HFF-Myc (cell line): ENCODE measurements at regions not wholly inside any gene's neighbourhood (a gene's known extent, or its start where the extent isn't known, plus 50 kb on each side); places are given as distances from the start of the nearest gene placed in this dataset.

Source experiments
- DNase-seq: peaks from one replicate; pipeline ENCODE4 v3.0.0-alpha.2; 2011; ENCODE audit warnings: low read depth; ENCODE audit errors: extremely low read depth
- H3K4me3 ChIP-seq: replicated peaks from 2 replicates; pipeline ENCODE4 v1.5.1; 2011; ENCODE audit warnings: low read depth, mild to moderate bottlenecking, control low read depth, low read length
- TF ChIP-seq, protein P1 (sequence below): IDR thresholded peaks from 2 replicates; pipeline ENCODE4 v1.5.1; 2012; ENCODE audit warnings: mild to moderate bottlenecking, low read depth, low read length, control low read depth; ENCODE audit errors: missing control alignments

DNA sequence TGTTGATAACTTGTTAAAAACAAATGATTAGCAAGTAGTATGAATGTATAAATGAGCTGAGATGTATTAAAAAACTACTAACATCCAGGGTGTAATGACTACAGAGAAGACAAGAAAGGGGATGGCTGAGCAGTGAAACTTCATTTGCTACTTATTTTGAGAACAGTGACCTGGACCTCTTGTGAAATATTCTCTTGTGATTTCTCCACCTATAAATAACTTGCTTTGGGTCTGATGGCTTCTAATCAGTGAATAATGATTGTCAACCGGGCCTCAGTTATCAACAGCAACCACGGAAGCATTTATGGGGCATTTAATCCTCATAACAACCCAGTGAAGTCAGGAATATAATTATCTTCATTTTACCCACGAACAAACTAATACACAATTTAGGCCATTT lies 154.2 kb upstream of the HAND2 start:
- H3K4me3 ChIP-seq: no peak overlapping the region
- no peak for DNase-seq
- TF ChIP-seq, protein P1, sequence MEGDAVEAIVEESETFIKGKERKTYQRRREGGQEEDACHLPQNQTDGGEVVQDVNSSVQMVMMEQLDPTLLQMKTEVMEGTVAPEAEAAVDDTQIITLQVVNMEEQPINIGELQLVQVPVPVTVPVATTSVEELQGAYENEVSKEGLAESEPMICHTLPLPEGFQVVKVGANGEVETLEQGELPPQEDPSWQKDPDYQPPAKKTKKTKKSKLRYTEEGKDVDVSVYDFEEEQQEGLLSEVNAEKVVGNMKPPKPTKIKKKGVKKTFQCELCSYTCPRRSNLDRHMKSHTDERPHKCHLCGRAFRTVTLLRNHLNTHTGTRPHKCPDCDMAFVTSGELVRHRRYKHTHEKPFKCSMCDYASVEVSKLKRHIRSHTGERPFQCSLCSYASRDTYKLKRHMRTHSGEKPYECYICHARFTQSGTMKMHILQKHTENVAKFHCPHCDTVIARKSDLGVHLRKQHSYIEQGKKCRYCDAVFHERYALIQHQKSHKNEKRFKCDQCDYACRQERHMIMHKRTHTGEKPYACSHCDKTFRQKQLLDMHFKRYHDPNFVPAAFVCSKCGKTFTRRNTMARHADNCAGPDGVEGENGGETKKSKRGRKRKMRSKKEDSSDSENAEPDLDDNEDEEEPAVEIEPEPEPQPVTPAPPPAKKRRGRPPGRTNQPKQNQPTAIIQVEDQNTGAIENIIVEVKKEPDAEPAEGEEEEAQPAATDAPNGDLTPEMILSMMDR: no peak

DNA sequence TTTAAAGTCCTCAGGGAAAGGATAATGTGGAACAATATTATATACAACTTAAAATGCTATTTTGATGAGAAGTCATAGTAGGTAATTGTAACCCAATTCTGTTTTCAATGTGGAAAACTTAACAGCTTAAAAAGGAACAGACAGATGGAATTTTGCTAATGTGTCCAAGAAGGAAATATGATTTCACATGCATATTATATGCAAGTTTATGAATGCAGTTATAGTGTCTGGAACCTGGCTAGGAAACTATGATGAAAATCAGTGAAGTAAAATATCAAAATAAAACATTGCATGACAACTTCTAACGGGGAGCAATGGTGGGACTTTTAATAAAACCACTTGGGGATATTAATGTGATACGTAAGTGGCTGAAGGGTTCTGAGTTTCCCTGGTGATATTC lies 152.6 kb upstream of the HAND2 start:
- no peak for DNase-seq
- H3K4me3 ChIP-seq: no peak overlapping the region
- TF ChIP-seq, protein P1: no peak

DNA sequence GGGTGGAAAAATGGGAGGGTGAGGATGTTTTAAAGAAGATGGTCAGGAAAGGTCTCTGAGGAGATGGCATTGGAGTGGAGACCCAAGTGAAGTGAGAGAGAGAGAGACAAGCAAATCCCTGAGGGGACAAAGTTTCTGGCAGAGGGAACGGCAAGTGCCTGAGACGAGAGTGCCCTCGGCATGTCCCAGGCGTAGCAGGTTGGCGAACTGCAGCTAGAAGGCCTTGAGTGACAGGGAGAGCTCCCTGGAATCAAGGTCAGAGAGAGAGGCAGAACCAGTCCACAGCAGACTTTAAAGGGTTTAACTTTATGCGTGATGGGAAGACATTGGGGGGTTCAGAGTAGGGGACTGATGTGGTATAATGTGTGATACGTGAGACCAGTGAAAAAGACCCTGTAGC lies 150.2 kb upstream of the HAND2 start:
- TF ChIP-seq, protein P1: no peak
- H3K4me3 ChIP-seq: no peak overlapping the region
- no peak for DNase-seq

DNA sequence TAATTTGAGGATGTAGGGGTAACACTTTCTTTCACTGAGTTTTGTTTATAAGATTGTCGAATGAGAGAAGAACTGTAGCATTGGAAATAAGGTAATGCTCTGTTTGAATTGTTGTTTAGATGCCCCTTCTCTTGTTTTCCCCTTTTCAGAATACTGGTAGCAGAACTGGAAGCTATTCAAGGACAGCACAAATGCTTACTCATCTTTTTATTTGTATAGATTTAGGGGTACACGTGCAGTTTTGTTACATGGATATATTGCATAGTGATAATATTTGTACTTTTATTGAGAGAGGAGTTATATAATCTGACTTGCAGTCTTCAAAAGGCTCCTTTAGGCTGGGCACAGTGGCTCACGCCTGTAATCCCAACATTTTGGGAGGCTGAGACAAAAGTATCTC lies 145.4 kb upstream of the HAND2 start:
- TF ChIP-seq, protein P1: no peak
- DNase-seq: no peak
- H3K4me3 ChIP-seq: no peak overlapping the region

DNA sequence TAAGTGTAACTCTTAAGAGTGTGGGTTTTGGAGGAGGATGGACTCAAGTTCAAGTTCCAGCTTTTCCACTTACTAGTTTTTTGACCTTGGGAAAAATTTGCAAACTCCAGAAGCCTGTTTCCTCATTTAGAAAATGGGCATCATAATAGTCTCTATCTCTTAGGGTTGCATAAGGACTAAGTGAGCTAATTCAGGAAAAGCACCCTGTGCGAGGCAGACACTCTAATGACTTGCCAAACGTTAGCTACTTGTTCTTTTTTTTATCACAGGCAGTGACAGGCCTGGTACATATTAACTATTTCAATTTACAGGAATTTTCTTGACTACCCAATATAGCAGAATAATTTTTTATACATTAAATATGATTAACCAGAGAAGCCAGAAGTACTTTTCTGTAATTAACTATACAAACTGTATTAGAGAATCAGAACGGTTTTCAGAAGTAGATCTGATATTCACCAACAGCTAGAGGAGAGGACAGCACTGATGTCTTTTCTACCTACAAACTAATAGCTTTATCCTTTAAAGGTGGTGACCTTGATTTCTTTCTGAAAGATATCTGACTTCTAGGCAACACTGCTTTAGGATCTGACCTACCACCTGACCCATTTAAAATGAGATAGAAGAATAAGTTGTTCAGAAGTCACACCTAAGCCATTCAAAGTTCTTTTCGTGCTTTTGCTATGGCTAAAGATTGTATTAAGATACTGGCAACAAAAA lies 139.6 kb upstream of the HAND2 start:
- H3K4me3 ChIP-seq: no peak overlapping the region
- TF ChIP-seq, protein P1: no peak
- DNase-seq: no peak

DNA sequence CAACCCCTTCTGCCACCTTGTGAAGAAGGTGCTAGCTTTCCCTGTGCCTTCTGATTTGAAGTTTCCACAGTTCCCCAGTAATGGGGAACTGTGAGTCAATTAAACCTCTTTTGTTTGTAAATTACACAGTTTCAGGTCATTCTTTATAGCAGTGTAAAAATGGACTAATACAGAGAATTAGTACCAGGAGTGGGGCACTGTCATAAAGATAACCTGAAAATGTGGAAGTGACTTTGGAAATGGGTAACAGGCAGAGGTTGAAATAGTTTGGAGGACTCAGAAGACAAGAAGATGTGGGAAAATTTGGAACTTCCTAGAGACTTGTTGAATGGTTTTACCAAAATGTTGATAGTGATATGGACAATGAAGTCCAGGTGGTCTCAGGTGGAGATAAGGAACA lies 131.0 kb upstream of the HAND2 start:
- TF ChIP-seq, protein P1: no peak
- DNase-seq: no peak
- H3K4me3 ChIP-seq: no peak overlapping the region

DNA sequence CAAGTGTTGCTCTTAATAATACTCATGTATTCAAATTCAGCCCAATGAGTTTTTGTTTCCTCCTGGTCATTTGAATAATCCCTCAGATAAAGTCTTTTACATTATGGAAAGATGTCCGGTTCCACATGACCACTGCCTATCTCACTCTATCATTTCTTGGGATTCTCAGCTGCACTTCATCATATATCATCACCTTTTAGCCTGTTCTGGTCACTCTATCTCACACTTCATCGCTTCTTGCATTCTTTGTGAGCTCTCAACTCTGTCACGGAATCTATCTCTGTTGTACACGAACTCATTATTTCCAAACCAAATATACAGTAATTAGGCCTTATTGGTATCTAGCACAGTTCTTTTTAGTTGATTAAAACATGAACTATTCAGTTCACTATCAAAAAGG lies 126.9 kb upstream of the HAND2 start:
- TF ChIP-seq, protein P1: no peak
- DNase-seq: no peak
- no peak overlapping the region for H3K4me3 ChIP-seq
